Upper lobe of left lung (tissue), 4 donors: ENCODE measurements at regions not wholly inside any gene's neighbourhood (a gene's known extent, or its start where the extent isn't known, plus 50 kb on each side); places are given as distances from the start of the nearest gene placed in this dataset.

Experiments used
- CTCF ChIP-seq, 6 experiments: fragments of 450-650 bp in 4 of 6; fragments of 200-600 bp in 2 of 6; sonication (generic) in 2 of 6; IDR thresholded peaks; one replicate each; pipeline ENCODE4 v1.5.1; 2016 to 2019; ENCODE audit warnings: antibody characterized with exemption in 6 of 6
- POLR2AphosphoS5 ChIP-seq, 2 donors: sonication (generic); formaldehyde crosslinking; IDR thresholded peaks; one replicate each; pipeline ENCODE4 v1.5.1; 2017; ENCODE audit warnings: antibody characterized with exemption in 2 of 2

DNA sequence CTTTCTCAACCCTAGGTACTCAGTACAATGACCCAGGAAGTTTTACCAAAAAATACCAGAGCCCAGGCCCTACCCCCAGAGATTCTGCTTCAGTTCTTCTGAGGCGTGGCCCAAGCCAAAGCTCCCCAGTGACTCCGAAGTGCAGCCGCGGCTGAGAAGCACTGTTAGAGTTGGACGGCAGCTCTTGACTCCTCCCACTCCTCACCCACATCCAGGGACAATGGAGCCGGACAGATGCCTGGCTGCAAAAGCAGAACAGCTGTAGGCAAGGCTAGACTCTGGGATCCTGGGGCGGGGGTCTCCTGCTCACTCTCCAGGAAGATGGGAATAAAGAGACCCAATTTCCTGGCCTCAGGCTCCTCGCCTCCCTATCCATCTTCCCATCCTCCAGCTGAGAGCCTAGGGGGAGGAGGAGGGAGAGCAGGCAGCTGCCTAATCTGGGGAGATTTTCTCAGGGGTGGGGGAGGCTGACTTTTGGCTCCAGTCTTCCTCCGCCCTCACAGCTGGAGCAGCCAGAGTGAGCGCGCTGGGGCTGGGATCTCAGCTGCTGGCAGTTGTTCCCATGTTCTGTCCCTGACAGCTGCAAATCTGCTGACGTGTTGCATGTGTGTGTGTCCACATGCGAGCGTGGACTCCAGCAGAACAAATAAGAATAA is 223.8 kb downstream of the OPA1 start:
- peak; percentile 37 to 49 for TF ChIP-seq POLR2AphosphoS5 (IDR thresholded peaks at IDR 0.05)
- no peak for TF ChIP-seq CTCF (IDR thresholded peaks at IDR 0.05)
